IMR-90 (cell line): ENCODE measurements at regions not wholly inside any gene's neighbourhood (a gene's known extent, or its start where the extent isn't known, plus 50 kb on each side); places are given as distances from the start of the nearest gene placed in this dataset.

Experiments used
- ATAC-seq: fragments of 200-7000 bp; cut with Tn5 transposase; 2 replicates; pipeline ENCODE4 v1.9.1; 2020; ENCODE audit warnings: low read depth, mild to moderate bottlenecking, moderate library complexity
- BruUV-seq: library from RNA; stranded (reverse); fragments of 400-500 nt; replicated peaks from 2 replicates; lab custom pipeline; 2021; lab: Mats Ljungman, UMichigan
- CTCF ChIA-PET: fragments of 300-600 bp; formaldehyde crosslinking; extraction: SDS; loops from one replicate; lab custom pipeline; 2021; ENCODE audit warnings: antibody characterized with exemption; lab: Yijun Ruan, JAX
- POLR2A ChIA-PET: fragments of 300-600 bp; sonication (Branson Sonifier 250); formaldehyde crosslinking; loops from one replicate; lab custom pipeline; 2022; ENCODE audit warnings: antibody characterized with exemption; ENCODE audit not compliant: unreplicated experiment; lab: Charles Lee
- DNase-seq: peaks from one replicate; pipeline ENCODE4 v3.0.0; 2013
- H2AFZ ChIP-seq: replicated peaks from 2 replicates; pipeline ENCODE3; 2013; ENCODE audit warnings: low read length, mild to moderate bottlenecking; ENCODE audit not compliant: poor library complexity
- H2AK5ac ChIP-seq: 2 replicates; pipeline ENCODE4 v1.6.1; 2013; ENCODE audit warnings: low read depth, low read length, inconsistent platforms
- H2AK9ac ChIP-seq: replicated peaks from 2 replicates; pipeline ENCODE3; 2013; ENCODE audit warnings: mild to moderate bottlenecking, low read depth, low read length, moderate library complexity; ENCODE audit not compliant: poor library complexity
- H2BK120ac ChIP-seq: 2 replicates; pipeline ENCODE4 v1.6.1; 2013; ENCODE audit warnings: low read depth, low read length, inconsistent platforms
- H2BK15ac ChIP-seq: 3 replicates; pipeline ENCODE4 v1.6.1; 2013; ENCODE audit warnings: low read depth, low read length, inconsistent platforms
- H2BK20ac ChIP-seq: 2 replicates; pipeline ENCODE4 v1.6.1; 2013; ENCODE audit warnings: low read depth, mild to moderate bottlenecking, inconsistent platforms, low read length, moderate library complexity
- H2BK5ac ChIP-seq: 2 replicates; pipeline ENCODE4 v1.6.1; 2013; ENCODE audit warnings: mild to moderate bottlenecking, low read depth, low read length, inconsistent platforms; ENCODE audit not compliant: poor library complexity, severe bottlenecking
- H3K14ac ChIP-seq: replicated peaks from 2 replicates; pipeline ENCODE4 v1.6.1; 2013; ENCODE audit warnings: low read depth, low read length, inconsistent platforms
- H3K18ac ChIP-seq: 2 replicates; pipeline ENCODE4 v1.6.1; 2013; ENCODE audit warnings: low read depth, low read length, control low read depth
- H3K23ac ChIP-seq: 2 replicates; pipeline ENCODE4 v1.6.1; 2013; ENCODE audit warnings: low read depth, low read length, inconsistent platforms
- H3K27ac ChIP-seq: 2 replicates; pipeline ENCODE4 v1.5.1; 2013; ENCODE audit warnings: mild to moderate bottlenecking, control low read depth, low read length; ENCODE audit not compliant: insufficient read depth
- H3K27me3 ChIP-seq: 2 replicates; pipeline ENCODE4 v1.6.1; 2013; ENCODE audit warnings: low read length; ENCODE audit not compliant: control insufficient read depth, insufficient read depth
- H3K36me3 ChIP-seq: 2 replicates; pipeline ENCODE4 v1.6.1; 2013; ENCODE audit warnings: low read length, mixed read lengths; ENCODE audit not compliant: control insufficient read depth, insufficient read depth
- H3K4ac ChIP-seq: 2 replicates; pipeline ENCODE4 v1.6.1; 2013; ENCODE audit warnings: low read depth, low read length, inconsistent platforms
- H3K4me1 ChIP-seq: 2 replicates; pipeline ENCODE4 v1.6.1; 2013; ENCODE audit warnings: low read length, mixed read lengths; ENCODE audit not compliant: control insufficient read depth, insufficient read depth
- H3K4me2 ChIP-seq: 2 replicates; pipeline ENCODE4 v1.6.1; 2013; ENCODE audit warnings: low read depth, mild to moderate bottlenecking, control low read depth, low read length, moderate library complexity
- H3K4me3 ChIP-seq: 2 replicates; pipeline ENCODE4 v1.5.1; 2013; ENCODE audit warnings: low read depth, mild to moderate bottlenecking, control low read depth, low read length, moderate library complexity; ENCODE audit not compliant: insufficient read depth
- H3K56ac ChIP-seq: 2 replicates; pipeline ENCODE4 v1.6.1; 2013; ENCODE audit warnings: low read length, inconsistent platforms; ENCODE audit not compliant: insufficient read depth; ENCODE audit errors: extremely low read depth
- H3K79me1 ChIP-seq, 2 experiments: 2 replicates each; pipeline ENCODE4 v1.6.1; 2013; ENCODE audit warnings: low read length in 2 of 2, inconsistent platforms in 1 of 2, low read depth in 1 of 2
- H3K9ac ChIP-seq: 2 replicates; pipeline ENCODE4 v1.6.1; 2013; ENCODE audit warnings: low read depth, low read length, control low read depth
- H3K9me1 ChIP-seq: 2 replicates; pipeline ENCODE4 v1.6.1; 2013; ENCODE audit warnings: low read length, inconsistent platforms; ENCODE audit not compliant: insufficient read depth
- H3K9me3 ChIP-seq: 2 replicates; pipeline ENCODE4 v1.6.1; 2013; ENCODE audit warnings: low read length; ENCODE audit not compliant: control insufficient read depth, insufficient read depth
- H4K20me1 ChIP-seq: 2 replicates; pipeline ENCODE4 v1.6.1; 2013; ENCODE audit warnings: low read length, inconsistent platforms; ENCODE audit not compliant: insufficient read depth
- H4K5ac ChIP-seq: 2 replicates; pipeline ENCODE4 v1.6.1; 2013; ENCODE audit warnings: mild to moderate bottlenecking, low read depth, low read length, control low read depth
- H4K8ac ChIP-seq, 2 experiments: 2 replicates each; pipeline ENCODE4 v1.6.1; 2013; ENCODE audit warnings: low read depth in 2 of 2, low read length in 2 of 2, control low read depth in 1 of 2, inconsistent platforms in 1 of 2
- H4K91ac ChIP-seq: 2 replicates; pipeline ENCODE4 v1.6.1; 2013; ENCODE audit warnings: low read depth, low read length, inconsistent platforms; ENCODE audit not compliant: insufficient read depth
- BHLHE40 ChIP-seq: fragments of 150-350 bp; IDR thresholded peaks from 2 replicates; pipeline ENCODE4 v1.6.1; 2016; ENCODE audit warnings: mild to moderate bottlenecking, low read depth, low read length
- CEBPB ChIP-seq: IDR thresholded peaks from 2 replicates; pipeline ENCODE4 v1.6.1; 2012; ENCODE audit warnings: low read depth, low read length, improper control_type of control experiment
- RAD21 ChIP-seq: IDR thresholded peaks from 2 replicates; pipeline ENCODE4 v1.6.1; 2012; ENCODE audit warnings: low read length, improper control_type of control experiment
- SMC3 ChIP-seq: fragments of 150-350 bp; IDR thresholded peaks from 2 replicates; pipeline ENCODE4 v1.6.1; 2016; ENCODE audit warnings: low read depth, mild to moderate bottlenecking, antibody characterized with exemption, low read length, moderate library complexity
- WGBS, 2 experiments: methylation state at CpG; one replicate each; pipeline versions ENCODE4 v1.1.5 to v1.1.7; 2013; ENCODE audit warnings: missing lambda C conversion rate in 2 of 2; ENCODE audit not compliant: insufficient read length in 1 of 2; ENCODE audit errors: extremely low coverage in 2 of 2; 5-methylcytosine and 5-hydroxymethylcytosine counted together
- dilution Hi-C: fragments of 300-500 bp; cut with HindIII; formaldehyde crosslinking; loops from one replicate; pipeline ENCODE4 v1.14.3; 2018; ENCODE audit warnings: low sequenced_read_pairs; ENCODE audit not compliant: unreplicated experiment
- in situ Hi-C: fragments of 300-500 bp; cut with MboI; formaldehyde crosslinking; loops from 3 replicates; pipeline ENCODE4 v1.14.3; 2019; ENCODE audit warnings: low sequenced_read_pairs, inconsistent platforms, mixed read lengths
- intact Hi-C: fragments of 100-400 bp; cut with micrococcal nuclease; formaldehyde crosslinking; loops from 2 replicates; pipeline ENCODE4 v1.10.0; 2022
- TF ChIP-seq, protein P1 (sequence below): conservative IDR thresholded peaks from 2 replicates; pipeline ENCODE4 v1.5.1; 2012; ENCODE audit warnings: mild to moderate bottlenecking, low read depth, low read length, improper control_type of control experiment

DNA sequence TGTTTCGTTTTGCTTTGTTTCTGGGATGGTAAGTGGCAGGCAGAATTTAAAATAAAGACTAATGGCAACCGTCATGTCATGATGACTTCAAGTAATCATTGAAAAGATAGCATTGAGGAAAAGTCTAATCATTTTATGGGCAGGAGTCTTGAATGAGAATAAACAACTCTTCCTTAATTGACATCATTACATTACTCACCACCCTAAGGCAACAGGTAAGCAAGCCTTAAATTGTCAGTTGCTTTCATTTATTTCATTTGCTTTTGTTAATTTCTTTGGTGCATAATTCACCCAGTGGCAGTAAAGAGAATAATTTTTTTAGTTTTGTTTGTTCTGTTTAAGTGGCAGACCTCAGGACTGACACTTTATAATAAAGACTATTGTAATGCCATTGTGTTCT lies 669.0 kb downstream of the RWDD3 start:
- Histone ChIP-seq H2BK15ac (no peak overlapping the region), H3K23ac (no peak overlapping the region), H3K18ac (no peak overlapping the region), H2BK5ac (no peak overlapping the region), H3K4me3 (no peak overlapping the region), H2AFZ (no peak overlapping the region), H4K8ac (no peak overlapping the region), H3K9me3 (no peaks in the 10 kb centered on the region), H3K79me1 (no peaks in the 10 kb centered on the region), H4K91ac (no peak overlapping the region), H2AK5ac (no peak overlapping the region), H4K20me1 (no peaks in the 10 kb centered on the region), H3K56ac (no peak overlapping the region), H3K9ac (no peak overlapping the region), H2BK20ac (no peak overlapping the region), H3K27ac (no peak overlapping the region), H3K9me1 (no peaks in the 10 kb centered on the region), H4K5ac (no peak overlapping the region), H3K4me2 (no peak overlapping the region), H3K14ac (no peak overlapping the region), H2BK120ac (no peak overlapping the region), H3K27me3 (no peaks in the 10 kb centered on the region), H3K4me1 (no peaks in the 10 kb centered on the region), H3K36me3 (no peaks in the 10 kb centered on the region), H3K4ac (no peak overlapping the region), H2AK9ac (no peak overlapping the region)
- intact Hi-C loops = no loop called here
- WGBS, 2 experiments = no CpG with 5 or more reads among the region's 2 CpGs
- ChIA-PET POLR2A (no interaction called here), CTCF (no interaction called here)
- BruUV-seq = no TSS peak
- DNase-seq (no peak), ATAC-seq (no peak)
- in situ Hi-C loops = no loop called here
- dilution Hi-C loops = no loop called here
- no peak for TF ChIP-seq SMC3
- TF ChIP-seq, protein P1, sequence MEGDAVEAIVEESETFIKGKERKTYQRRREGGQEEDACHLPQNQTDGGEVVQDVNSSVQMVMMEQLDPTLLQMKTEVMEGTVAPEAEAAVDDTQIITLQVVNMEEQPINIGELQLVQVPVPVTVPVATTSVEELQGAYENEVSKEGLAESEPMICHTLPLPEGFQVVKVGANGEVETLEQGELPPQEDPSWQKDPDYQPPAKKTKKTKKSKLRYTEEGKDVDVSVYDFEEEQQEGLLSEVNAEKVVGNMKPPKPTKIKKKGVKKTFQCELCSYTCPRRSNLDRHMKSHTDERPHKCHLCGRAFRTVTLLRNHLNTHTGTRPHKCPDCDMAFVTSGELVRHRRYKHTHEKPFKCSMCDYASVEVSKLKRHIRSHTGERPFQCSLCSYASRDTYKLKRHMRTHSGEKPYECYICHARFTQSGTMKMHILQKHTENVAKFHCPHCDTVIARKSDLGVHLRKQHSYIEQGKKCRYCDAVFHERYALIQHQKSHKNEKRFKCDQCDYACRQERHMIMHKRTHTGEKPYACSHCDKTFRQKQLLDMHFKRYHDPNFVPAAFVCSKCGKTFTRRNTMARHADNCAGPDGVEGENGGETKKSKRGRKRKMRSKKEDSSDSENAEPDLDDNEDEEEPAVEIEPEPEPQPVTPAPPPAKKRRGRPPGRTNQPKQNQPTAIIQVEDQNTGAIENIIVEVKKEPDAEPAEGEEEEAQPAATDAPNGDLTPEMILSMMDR = no peak
- TF ChIP-seq RAD21 = no peak
- no peak for TF ChIP-seq CEBPB
- TF ChIP-seq BHLHE40 = no peak
